Fibroblast of the conjunctiva (primary cell): ENCODE measurements at regions not wholly inside any gene's neighbourhood (a gene's known extent, or its start where the extent isn't known, plus 50 kb on each side); places are given as distances from the start of the nearest gene placed in this dataset.
A peak's percentile ranks its signal among the peaks of the same experiment; 100 is the strongest.
"Not testable (repeated sequence)": the region's sequence is repeated elsewhere in the genome, so short reads cannot be mapped to it uniquely, and the experiment has no call there.

Source experiments
- DNase-seq: peaks from one replicate; pipeline ENCODE4 v3.0.0-alpha.2; 2010; ENCODE audit warnings: low read depth

GRCh38 chr2:113838744-113839444 lies 51.0 kb upstream of the ACTR3 start:
- DNase-seq: no peak

DNA sequence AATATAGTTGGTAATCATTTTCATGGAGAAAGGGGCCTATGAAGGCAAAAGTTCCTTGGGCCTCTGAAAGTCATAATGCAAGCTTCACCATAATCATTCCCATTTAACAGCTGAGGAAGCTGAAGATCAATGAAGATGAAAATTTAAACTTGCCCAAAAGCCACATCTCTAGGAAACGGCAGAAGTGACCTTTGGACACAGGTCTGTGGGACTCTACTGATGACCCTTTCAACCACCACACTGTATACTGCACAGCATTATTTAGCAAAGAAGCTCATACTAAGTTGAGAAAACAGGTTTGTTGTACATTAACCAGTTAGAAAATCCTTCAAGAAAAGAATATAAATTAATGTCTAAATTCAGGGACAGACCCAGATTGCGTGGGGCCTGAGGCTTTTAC lies 51.6 kb upstream of the ACTR3 start:
- no peak for DNase-seq

- DNase-seq: no peak
Observed at GRCh38 chr2:113834051-113834730, 55.7 kb upstream of the ACTR3 start.

- no peak for DNase-seq
Observed at GRCh38 chr2:113832795-113833290, 57.0 kb upstream of the ACTR3 start.

DNA sequence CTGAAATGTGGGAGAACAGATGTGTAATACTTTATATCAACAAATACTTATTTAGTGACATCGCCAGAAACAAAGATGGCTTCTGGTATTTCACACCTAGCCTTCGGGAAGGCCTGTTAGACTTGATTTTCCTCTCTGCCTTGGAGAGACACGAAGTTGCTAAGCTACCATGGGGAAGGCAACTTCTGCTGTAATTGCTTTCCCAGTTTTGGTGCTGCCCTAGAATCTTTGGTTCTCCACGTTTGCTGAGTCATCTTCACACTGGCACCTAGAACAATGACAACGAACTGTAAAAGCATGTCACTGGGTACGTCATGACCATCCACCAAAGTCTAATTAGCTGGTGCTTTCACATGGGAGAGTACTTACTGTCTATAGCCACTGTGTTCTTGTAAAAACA lies 58.7 kb upstream of the ACTR3 start:
- DNase-seq: no peak

DNA sequence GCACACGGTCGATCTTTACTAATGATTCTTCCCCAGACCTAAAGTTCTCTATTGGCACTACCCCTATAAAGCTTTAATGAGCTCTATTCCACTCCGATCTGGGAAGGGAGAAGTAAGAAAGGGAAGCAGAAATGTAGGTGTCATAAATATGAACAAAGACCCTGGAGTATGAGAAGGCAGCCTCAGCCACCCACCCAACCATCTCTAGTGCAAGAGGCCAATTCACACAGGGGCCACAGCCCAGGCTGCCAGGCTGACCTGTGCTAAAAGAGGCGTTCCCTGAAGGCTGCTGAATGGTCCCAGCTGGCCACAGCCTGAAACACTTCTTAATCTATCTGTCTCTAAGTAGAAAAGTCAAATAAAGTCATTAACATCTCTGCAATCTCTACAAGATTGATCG lies 60.1 kb upstream of the ACTR3 start:
- no peak for DNase-seq

DNA sequence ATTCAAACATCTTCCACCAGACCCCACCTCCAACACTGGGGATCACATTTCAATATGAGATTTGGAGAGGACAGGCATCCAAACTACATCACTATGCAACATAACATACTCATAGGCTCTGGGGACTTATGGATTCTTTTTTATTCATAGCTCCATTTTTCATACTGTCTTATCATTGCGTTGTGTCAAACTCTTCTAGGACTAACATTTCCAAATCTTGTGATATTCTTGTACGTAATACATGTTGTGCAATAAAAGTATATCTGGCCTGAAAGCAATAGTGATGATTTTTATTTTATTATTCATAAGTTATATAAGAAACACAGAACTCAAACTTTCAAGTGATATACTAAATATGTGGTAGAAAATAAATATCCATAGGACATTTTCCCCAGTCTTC lies 60.6 kb upstream of the ACTR3 start:
- no peak for DNase-seq

GRCh38 chr2:113828049-113828742 lies 61.7 kb upstream of the ACTR3 start:
- DNase-seq: no peak

DNA sequence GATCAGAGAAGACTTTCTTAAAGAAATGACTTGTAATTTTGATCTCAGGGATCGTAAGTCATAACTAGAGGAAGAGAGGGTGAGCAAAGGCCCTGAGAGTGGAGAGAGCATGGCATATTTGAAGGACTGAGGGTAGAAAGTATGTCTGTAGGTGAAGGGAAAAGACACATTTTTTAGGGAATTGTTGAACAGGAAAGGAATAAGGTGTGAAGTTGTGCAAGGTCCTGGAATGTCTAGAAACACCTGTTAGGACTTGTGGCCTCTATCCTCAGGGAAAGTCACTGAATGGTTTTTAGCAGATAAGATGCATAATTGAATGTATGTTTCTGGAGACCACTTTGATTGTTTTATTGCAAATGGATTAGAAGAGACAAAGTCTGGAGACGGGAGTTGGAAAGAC lies 62.5 kb upstream of the ACTR3 start:
- no peak for DNase-seq

GRCh38 chr2:113826346-113827285 lies 63.3 kb upstream of the ACTR3 start:
- no peak for DNase-seq

DNA sequence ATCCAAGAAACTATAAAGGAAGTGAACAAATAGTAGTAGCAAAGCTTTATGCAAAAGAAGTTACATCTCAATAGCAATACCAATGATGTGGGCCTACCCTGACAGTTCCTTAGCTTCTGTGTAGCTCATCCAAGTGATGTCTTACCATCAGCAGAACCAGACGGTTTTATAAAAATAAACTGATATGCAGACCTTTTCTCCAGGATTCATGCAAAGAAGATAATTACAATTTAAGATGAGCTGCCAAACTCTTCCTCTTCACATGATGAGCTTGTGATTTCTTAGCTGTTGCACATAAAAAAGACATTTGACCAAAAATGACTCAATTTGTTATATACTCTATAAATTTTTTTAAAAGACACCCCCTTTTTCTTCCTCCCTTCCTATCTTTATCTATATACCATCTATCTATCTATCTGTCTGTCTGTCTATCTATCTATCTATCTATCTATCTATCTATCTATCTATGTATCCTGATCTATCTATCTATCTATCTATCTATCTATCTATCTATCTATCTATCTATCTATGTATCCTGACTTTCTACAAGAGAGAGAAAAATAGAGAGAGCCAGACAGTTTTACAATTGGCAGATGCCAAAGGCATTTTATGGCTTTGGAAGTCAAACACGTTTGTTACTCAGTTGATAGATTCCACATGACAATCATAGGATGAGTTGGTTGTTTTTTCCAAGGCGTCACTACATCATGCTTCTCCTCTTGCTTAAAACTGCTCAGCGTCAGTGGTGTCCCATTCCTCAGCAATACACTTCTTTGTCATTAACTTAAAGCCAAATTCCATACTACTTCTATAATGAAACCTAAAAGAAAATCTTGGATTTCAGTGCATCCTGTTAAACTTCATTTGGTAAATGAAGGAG lies 65.9 kb upstream of the ACTR3 start:
- no peak for DNase-seq

GRCh38 chr2:113822087-113822815 lies 65.8 kb upstream of the SLC35F5 start:
- DNase-seq: no peak

GRCh38 chr2:113818382-113818951 lies 62.0 kb upstream of the SLC35F5 start:
- DNase-seq: peak; percentile 96

DNA sequence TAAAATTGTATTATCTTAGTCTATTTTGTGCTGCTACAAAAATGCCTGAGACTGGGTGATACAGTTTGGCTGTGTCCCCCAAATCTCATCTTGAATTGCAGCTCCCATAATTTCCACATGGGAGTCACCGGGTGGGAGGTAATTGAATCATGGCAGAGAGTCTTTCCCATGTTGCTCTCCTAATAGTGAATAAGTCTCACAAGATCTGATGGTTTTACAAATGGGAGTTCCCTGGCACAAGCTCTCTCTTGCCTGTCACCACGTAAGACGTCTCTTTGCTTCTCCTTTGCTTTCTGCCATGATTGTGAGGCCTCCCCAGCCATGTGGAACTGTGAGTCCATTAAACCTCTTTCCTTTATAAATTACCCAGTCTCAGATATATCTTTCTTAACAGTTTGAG lies 57.0 kb upstream of the SLC35F5 start:
- not testable (repeated sequence) for DNase-seq

DNA sequence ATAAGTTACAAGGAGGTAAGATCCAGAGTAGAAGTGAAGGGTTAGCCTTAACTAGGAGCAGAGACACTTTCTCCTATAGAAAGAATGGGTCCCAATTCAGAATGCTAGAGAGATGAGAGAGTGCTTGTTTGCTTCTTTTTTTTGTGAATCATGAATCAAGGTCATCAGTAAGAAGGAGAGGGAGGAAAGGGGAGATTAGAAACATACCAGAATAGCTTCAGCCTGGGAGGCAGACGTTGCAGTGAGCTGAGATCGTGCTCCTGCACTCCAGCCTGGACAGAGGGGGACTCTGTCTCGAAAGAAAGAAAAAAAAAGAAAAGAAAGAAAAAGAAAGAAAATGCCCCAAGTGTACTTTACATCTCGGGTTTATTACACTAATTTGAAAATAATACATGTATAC lies 55.8 kb upstream of the SLC35F5 start:
- DNase-seq: no peak

- no peak for DNase-seq
Observed at GRCh38 chr2:113809076-113809736, 52.8 kb upstream of the SLC35F5 start.

GRCh38 chr2:113807721-113808120 lies 51.3 kb upstream of the SLC35F5 start:
- DNase-seq: no peak

DNA sequence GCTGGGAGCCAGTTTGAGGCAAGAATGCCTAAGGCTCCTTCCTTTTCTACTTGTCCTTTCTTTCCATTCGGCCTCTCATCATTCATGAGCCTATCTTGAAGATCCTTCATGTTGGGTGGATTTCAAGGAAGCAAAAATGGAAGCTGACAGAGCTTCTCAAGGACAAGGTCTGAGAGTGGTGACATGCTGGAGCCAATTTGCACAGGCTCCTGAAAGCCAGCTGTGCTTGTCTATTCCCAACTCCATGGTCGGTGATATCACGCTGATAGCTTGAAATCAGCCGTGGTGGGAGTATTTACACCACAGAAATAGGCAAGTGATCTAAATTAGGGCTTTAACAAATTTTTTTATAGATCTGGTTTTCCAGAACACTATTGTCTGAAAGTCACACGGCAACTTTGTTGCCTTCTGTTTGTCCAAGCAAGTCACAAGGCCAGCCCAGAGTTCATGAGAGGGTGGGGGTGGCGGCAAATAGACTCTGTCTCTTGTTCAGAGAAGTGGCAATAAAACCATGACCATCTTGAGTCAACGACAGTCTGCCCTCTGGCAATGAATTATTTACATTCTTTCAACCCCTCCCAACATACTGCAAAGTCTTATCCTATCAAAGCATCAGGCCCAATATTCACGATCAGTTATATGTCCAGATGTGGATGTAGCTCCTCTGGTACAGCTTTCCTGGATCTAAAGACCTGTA lies 49.9 kb upstream of the SLC35F5 start:
- DNase-seq: no peak
